GM18505 (cell line): ENCODE measurements at regions not wholly inside any gene's neighbourhood (a gene's known extent, or its start where the extent isn't known, plus 50 kb on each side); places are given as distances from the start of the nearest gene placed in this dataset.
A peak's percentile ranks its signal among the peaks of the same experiment; 100 is the strongest.

Experiments
- ATAC-seq: cut with Tn5 transposase; IDR thresholded peaks from one replicate; pipeline ENCODE4 v1.9.1; 2021; ENCODE audit not compliant: unreplicated experiment
- POLR2A ChIP-seq: IDR thresholded peaks from 4 replicates; pipeline ENCODE4 v1.6.1; 2011; ENCODE audit warnings: borderline replicate concordance; ENCODE audit not compliant: insufficient read depth, insufficient read length; ENCODE audit errors: extremely low read depth

DNA sequence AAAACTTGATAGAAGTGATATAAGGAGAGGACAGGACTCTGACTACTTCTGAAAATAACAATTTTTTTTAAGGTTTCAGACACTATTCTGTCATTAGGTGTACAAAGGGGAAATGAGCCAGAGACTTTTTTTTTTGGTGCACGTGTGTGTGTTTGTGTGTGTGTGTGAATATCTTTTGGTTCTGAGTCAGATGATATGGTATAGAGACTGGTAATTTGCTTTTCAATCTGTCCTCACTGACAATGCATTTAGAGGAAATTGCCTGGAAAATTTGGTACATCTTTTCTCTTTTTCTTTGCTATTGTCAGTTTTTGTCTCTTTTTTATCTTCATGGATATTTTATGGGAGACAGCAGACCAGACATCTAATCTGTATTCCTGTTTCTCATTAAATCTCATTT lies 59.3 kb downstream of the DDIT4L start:
- no peak for ATAC-seq
- TF ChIP-seq POLR2A: no peak

DNA sequence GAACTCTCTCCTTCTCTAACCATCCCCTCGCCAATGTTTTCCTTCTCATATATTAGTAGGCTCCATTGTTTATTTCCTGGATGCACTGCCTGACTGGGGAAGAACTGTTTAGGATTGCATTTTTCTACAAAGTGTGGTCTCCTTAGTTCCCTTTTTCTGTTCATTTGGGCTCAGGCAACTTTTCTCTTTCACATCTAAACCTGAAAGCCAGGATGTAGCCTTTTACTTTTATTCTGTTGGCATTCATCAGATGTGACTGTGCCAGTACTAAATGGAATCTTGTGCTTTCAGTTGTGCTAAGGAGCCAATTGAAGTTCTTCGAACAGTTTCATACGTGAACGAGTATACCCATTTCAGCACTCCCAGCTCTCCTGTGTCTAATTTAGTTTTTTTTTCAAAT lies 59.8 kb downstream of the DDIT4L start:
- no peak for ATAC-seq
- no peak for TF ChIP-seq POLR2A

DNA sequence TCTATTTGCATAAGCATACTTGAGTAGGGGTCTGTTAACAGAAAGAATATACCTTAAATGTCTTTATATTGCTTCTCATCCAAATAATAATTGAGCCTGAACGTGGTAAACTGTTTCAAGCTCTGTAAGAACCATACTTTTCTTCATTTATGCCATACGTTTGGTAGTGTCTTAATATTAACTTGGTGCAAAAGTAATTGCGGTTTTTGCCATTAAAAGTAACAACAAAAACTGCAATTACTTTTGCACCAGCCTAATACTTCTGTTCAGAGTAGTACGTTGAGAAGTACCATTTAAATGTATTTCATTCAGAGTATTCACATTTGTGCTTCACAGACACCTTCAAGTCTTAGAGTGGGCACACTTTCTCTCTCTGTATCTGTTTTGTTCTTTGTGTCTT lies 60.5 kb downstream of the DDIT4L start:
- no peak for TF ChIP-seq POLR2A
- ATAC-seq: no peak

DNA sequence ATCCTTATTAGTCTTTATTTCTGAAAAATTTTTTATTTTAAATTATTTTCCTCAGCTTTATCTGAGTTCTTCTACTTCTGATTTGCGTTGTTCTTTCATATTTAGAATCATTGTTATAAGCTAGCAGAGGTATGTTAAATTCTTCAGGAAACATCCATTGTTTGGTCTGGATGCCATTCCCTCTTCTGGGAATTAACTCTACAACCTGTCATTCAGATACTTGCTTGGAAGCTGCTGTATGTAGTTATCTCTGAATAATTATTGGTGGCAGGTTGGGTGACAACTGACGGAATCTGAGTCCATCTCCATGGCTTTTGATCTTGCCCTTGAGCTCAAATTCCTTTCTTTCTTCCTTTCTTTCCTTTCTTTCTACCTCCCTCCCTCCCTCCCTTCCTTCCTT lies 61.9 kb downstream of the DDIT4L start:
- no peak for TF ChIP-seq POLR2A

GRCh38 chr4:100124715-100125114 lies 65.6 kb downstream of the DDIT4L start:
- no peak for TF ChIP-seq POLR2A
- no peak for ATAC-seq

More for the DNA sequence above, 61.9 kb downstream of the DDIT4L start:
- ATAC-seq: no peak

GRCh38 chr4:100118181-100118580 lies 72.1 kb downstream of the DDIT4L start:
- TF ChIP-seq POLR2A: no peak
- ATAC-seq: no peak

DNA sequence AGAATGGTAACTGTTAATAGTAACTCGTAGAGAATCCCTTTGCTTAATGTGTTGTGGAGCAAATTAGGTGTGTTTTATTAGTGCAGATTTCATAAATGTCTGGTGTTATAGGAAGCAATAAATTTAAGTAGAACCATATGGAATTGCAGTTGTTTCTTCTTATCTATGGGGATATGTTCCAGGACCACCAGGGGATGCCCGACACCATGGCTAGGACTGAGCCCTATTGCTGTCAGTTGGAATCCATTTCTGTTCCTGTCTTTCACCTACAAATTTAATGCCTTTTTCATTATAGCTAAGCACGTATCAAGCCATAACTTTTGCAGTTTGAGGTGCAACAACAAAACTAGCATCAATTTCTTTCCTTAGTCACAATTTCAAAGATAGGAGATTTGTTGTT lies 72.5 kb downstream of the DDIT4L start:
- TF ChIP-seq POLR2A: no peak
- no peak for ATAC-seq

- no peak for ATAC-seq
- no peak for TF ChIP-seq POLR2A
Observed at GRCh38 chr4:100114909-100115308, 75.4 kb downstream of the DDIT4L start.

DNA sequence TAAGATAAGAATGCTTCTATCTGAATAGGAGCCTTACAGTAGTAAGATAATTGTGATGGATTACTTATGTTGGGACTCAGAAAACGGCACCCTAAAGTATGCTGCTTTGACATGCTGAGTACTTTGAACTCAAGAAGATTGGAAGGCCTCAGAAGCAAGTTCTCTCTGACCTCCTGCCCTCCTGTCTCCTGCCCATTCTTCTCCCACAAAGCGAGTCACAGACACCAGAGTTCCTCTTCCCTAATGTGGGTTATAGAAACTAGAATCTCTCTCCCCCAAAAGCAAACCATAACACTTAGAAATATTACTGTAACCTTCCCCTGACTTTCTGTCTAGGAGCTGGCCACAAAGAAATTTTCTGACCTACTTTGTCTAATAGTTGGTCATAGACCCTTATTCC lies 76.5 kb downstream of the DDIT4L start:
- ATAC-seq: no peak
- no peak for TF ChIP-seq POLR2A

DNA sequence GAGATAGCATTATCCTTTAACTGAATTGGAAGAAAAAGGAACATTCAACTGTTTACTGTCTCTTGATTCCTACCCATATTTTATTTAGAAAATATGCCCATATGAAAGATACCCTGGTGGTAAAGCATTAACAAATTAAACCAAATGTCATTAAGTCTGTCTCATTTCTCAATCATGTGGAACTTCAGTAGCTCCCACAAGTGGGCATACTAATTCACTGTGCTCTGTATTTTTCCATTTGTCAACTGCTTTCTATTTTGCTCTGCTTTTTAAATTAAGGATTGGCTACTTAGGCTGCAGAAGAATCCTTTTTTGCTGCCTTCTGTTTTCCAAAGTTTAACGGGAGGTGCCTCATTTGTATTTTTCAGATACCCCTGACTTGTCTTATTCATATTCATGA lies 77.2 kb downstream of the DDIT4L start:
- no peak for TF ChIP-seq POLR2A
- no peak for ATAC-seq

DNA sequence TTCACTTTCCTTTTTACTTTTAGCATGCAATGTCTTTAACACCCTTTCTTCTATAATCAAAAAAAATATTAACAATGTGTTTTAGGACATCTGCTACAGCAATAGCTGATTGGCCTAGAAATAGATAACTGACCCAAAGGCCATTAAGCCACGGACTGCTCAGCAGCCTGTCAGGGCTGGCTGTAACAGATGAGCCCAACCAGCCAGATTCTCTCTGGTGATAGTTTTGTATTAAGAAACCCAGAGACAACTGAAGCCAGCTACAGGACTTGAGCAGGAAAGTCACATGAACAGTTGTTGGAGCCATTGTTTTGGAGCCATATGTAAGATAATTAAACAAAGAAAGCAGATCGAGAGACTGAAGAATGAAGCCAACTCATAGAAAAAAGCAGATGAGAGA lies 80.3 kb downstream of the DDIT4L start:
- no peak for TF ChIP-seq POLR2A
- no peak for ATAC-seq

- TF ChIP-seq POLR2A: no peak
- ATAC-seq: no peak
Observed at GRCh38 chr4:100108869-100109268, 81.4 kb downstream of the DDIT4L start.

GRCh38 chr4:100106982-100107381 lies 83.3 kb downstream of the DDIT4L start:
- TF ChIP-seq POLR2A: no peak
- peak; percentile 100 for ATAC-seq

DNA sequence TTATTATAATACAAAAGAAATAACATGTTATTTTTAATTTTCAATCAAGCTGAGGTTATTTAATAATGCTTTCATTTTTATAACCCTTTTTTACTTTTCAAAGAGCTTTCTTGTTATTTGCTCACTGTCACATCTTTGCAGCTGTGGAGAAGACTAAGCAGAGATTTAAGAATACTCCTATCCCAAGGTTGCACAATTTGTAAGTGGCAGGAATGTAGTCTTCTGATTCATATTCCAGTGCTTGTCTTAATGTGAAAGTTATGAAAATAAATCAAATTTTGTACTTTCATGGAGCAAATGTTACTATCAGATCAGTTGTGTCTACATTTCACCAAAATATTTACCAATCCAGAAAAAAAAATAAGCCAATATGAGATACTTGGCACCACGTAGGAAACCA lies 86.6 kb downstream of the DDIT4L start:
- ATAC-seq: no peak
- no peak for TF ChIP-seq POLR2A

GRCh38 chr4:100100985-100101384 lies 89.3 kb downstream of the DDIT4L start:
- no peak for TF ChIP-seq POLR2A
- ATAC-seq: peak; percentile 60
